ENCODE measurements at regions not wholly inside any gene's neighbourhood (a gene's known extent, or its start where the extent isn't known, plus 50 kb on each side); places are given as distances from the start of the nearest gene placed in this dataset.

GRCh38 chr16:26382586-26382985 is 684.1 kb upstream of the C16orf82 start:
- TF ChIP-seq CTCF (IDR thresholded peaks at IDR 0.05; ENCODE audit: low read depth, low read length) = no peak
- DNase-seq = no peak
- no peaks in the 10 kb centered on the region for H3K27me3 ChIP-seq
- H3K36me3 ChIP-seq = no peaks in the 10 kb centered on the region
- H3K4me3 ChIP-seq (ENCODE audit: low read depth, low read length) = no peak overlapping the region
- H3K4me1 ChIP-seq = no peaks in the 10 kb centered on the region
- no peaks in the 10 kb centered on the region; the same call in 1 of the 2 replicates for H3K9me3 ChIP-seq

GRCh38 chr16:26386096-26386495 is 680.6 kb upstream of the C16orf82 start:
- no peaks in the 10 kb centered on the region for H3K27me3 ChIP-seq
- no peak overlapping the region for H3K4me3 ChIP-seq (ENCODE audit: low read depth, low read length)
- no peaks in the 10 kb centered on the region for H3K36me3 ChIP-seq
- no peak for DNase-seq
- H3K9me3 ChIP-seq = no peaks in the 10 kb centered on the region
- TF ChIP-seq CTCF (IDR thresholded peaks at IDR 0.05; ENCODE audit: low read depth, low read length) = no peak
- H3K4me1 ChIP-seq = no peaks in the 10 kb centered on the region

GRCh38 chr16:26391833-26392232 is 674.9 kb upstream of the C16orf82 start:
- no peak for TF ChIP-seq CTCF (IDR thresholded peaks at IDR 0.05; ENCODE audit: low read depth, low read length)
- H3K4me1 ChIP-seq = no peaks in the 10 kb centered on the region

GRCh38 chr16:26394409-26394808 is 672.3 kb upstream of the C16orf82 start:
- no peak for TF ChIP-seq CTCF (IDR thresholded peaks at IDR 0.05; ENCODE audit: low read depth, low read length)
- DNase-seq = no peak
- Histone ChIP-seq H3K27me3 (no peaks in the 10 kb centered on the region), H3K9me3 (no peaks in the 10 kb centered on the region), H3K4me3 (ENCODE audit: low read depth, low read length) (no peak overlapping the region), H3K36me3 (no peaks in the 10 kb centered on the region), H3K4me1 (no peaks in the 10 kb centered on the region)

More at GRCh38 chr16:26391833-26392232, 674.9 kb upstream of the C16orf82 start:
- H3K4me3 ChIP-seq (ENCODE audit: low read depth, low read length) = no peak overlapping the region
- no peaks in the 10 kb centered on the region for H3K9me3 ChIP-seq
- H3K36me3 ChIP-seq = no peaks in the 10 kb centered on the region
- no peak for DNase-seq
- H3K27me3 ChIP-seq = no peaks in the 10 kb centered on the region

- no peak overlapping the region for H3K4me3 ChIP-seq (ENCODE audit: low read depth, low read length)
- H3K36me3 ChIP-seq = no peaks in the 10 kb centered on the region
- no peak for TF ChIP-seq CTCF (IDR thresholded peaks at IDR 0.05; ENCODE audit: low read depth, low read length)
- no peaks in the 10 kb centered on the region for H3K9me3 ChIP-seq
- no peaks in the 10 kb centered on the region for H3K27me3 ChIP-seq
- H3K4me1 ChIP-seq = no peaks in the 10 kb centered on the region
- DNase-seq = no peak
Observed at GRCh38 chr16:26395700-26396099, 671.0 kb upstream of the C16orf82 start.

- Histone ChIP-seq H3K36me3 (no peaks in the 10 kb centered on the region), H3K4me1 (no peaks in the 10 kb centered on the region), H3K4me3 (ENCODE audit: low read depth, low read length) (no peak overlapping the region), H3K27me3 (no peaks in the 10 kb centered on the region), H3K9me3 (no peaks in the 10 kb centered on the region)
- DNase-seq = no peak
- no peak for TF ChIP-seq CTCF (IDR thresholded peaks at IDR 0.05; ENCODE audit: low read depth, low read length)
Observed at GRCh38 chr16:26396511-26397235, 670.1 kb upstream of the C16orf82 start.
